ENCODE measurements at regions not wholly inside any gene's neighbourhood (a gene's known extent, or its start where the extent isn't known, plus 50 kb on each side); places are given as distances from the start of the nearest gene placed in this dataset.
"Not testable (repeated sequence)": the region's sequence is repeated elsewhere in the genome, so short reads cannot be mapped to it uniquely, and the experiment has no call there.

DNA sequence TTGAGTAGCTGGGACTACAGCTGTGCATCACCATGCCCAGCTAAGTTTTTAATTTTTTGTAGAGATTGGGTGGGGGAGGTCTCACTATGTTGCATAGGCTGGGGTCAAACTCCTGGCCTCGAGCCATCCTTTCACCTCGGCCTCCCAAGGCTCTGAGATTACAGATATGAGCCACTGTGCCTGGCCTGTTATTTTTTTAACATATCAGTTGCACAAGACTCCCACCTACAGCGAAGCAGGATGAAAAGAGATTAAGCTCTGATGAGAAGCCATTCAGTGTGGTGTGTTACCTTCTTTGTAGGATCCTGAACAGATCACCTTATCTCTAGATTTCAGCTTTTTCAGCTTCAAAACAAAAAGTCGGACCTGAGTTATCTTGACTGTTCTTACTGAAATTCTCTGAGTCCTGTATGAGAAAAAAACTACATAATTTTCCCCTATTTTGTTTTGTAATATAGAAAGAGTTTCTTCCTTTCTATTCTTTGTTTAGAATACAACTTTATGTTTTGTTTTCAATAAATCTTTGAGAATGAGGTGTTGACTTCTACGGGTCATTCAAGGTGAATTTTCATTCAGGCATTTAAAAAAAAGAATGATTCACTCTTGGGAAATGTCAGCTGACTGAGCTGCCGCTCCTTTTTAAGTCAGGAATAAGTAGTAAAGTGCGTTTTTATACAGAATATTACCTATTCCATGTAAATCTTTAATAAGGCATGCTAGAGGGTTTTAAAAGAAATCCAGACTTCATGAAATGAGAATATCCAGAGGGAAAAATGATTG lies 134.6 kb downstream of the ARSF start:
- no peak for DNase-seq
- no peak overlapping the region for H3K4me3 Mint-ChIP-seq
- peaks cover 56% of the 10 kb centered on the region for H3K4me1 Mint-ChIP-seq
- TF ChIP-seq, protein P1, sequence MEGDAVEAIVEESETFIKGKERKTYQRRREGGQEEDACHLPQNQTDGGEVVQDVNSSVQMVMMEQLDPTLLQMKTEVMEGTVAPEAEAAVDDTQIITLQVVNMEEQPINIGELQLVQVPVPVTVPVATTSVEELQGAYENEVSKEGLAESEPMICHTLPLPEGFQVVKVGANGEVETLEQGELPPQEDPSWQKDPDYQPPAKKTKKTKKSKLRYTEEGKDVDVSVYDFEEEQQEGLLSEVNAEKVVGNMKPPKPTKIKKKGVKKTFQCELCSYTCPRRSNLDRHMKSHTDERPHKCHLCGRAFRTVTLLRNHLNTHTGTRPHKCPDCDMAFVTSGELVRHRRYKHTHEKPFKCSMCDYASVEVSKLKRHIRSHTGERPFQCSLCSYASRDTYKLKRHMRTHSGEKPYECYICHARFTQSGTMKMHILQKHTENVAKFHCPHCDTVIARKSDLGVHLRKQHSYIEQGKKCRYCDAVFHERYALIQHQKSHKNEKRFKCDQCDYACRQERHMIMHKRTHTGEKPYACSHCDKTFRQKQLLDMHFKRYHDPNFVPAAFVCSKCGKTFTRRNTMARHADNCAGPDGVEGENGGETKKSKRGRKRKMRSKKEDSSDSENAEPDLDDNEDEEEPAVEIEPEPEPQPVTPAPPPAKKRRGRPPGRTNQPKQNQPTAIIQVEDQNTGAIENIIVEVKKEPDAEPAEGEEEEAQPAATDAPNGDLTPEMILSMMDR (IDR thresholded peaks at IDR 0.05), result no peak
- peaks cover 9% of the 10 kb centered on the region for H3K27me3 Mint-ChIP-seq (ENCODE audit: low read depth, poor library complexity)
- no peaks in the 10 kb centered on the region for H3K36me3 Mint-ChIP-seq (ENCODE audit: low read depth)
- H3K27ac Mint-ChIP-seq, result peak overlapping the region; percentile 12
- H3K9me3 Mint-ChIP-seq, result peaks cover 16% of the 10 kb centered on the region

DNA sequence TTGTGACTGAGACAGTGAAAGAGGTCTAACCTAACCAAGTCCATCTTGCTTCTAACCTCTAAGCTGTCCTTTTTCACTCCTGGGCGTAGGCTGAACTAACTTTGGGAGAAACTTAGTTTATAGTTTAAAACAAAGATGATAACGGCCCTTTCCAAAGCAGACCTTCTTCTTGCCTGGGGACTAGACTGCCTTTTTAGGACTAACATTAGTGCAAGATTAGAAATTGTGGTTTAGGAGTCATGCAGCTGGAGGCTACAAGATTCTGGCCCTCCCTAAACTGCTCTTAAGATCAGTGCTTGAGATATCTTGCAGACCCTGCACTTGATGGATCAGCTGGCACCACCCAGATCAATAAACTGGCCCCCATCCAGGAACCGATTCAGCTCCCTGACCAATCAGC lies 130.9 kb downstream of the ARSF start:
- not testable (repeated sequence) for H3K27me3 Mint-ChIP-seq (ENCODE audit: low read depth, poor library complexity); H3K27ac Mint-ChIP-seq; H3K4me3 Mint-ChIP-seq; DNase-seq
- Mint-ChIP-seq H3K36me3 (ENCODE audit: low read depth) (peaks cover 14% of the 10 kb centered on the region), H3K4me1 (peaks cover 58% of the 10 kb centered on the region), H3K9me3 (peaks cover 45% of the 10 kb centered on the region)

DNA sequence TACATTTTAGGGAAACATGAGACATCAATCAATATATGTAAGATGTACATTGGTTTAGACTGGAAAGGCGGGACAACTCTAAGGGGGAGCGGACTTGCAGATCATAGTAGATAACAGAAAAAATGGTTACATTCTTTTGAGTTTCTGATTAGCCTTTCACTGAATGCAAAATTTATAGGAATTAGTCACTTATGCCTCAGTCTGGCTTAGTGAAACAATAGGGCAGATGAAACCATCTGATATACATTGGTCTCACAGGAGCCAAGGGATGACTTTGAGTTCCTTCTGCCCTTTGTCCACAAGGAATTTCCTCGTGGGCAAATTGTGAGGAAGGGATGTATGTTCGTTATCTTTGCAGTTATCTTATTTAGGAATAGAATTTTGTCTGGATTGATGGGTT lies 128.2 kb downstream of the ARSF start:
- DNase-seq, result no peak
- H3K4me1 Mint-ChIP-seq, result peaks cover 55% of the 10 kb centered on the region
- peaks cover 49% of the 10 kb centered on the region for H3K9me3 Mint-ChIP-seq
- peaks cover 14% of the 10 kb centered on the region for H3K36me3 Mint-ChIP-seq (ENCODE audit: low read depth)
- H3K4me3 Mint-ChIP-seq, result no peak overlapping the region
- peaks cover 3% of the 10 kb centered on the region for H3K27me3 Mint-ChIP-seq (ENCODE audit: low read depth, poor library complexity)
- no peak overlapping the region for H3K27ac Mint-ChIP-seq
- TF ChIP-seq, protein P1 (IDR thresholded peaks at IDR 0.05), result no peak

DNA sequence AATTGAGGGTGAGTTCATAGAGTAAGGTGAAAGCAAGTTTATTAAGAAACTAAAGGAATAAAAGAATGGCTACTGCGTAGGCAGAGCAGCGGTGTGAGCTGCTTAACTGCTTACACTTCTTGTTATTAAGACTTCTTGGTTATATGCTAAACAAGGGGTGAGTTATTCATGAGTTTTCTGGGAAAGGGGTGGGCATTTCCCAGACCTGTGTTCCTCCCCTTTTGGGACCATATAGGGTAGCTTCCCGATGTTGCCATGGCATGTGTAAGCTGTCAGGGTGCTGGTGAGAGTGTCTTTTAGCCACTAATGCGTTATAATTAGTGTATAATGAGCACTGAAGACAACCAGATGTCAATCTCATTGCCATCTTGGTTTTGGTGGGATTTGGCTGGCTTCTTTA lies 126.5 kb downstream of the ARSF start:
- TF ChIP-seq, protein P1 (IDR thresholded peaks at IDR 0.05), result no peak
- Mint-ChIP-seq H3K36me3 (ENCODE audit: low read depth) (peaks cover 14% of the 10 kb centered on the region), H3K4me1 (peaks cover 53% of the 10 kb centered on the region), H3K4me3 (no peak overlapping the region), H3K27ac (peak overlapping the region; percentile 95), H3K9me3 (peaks cover 52% of the 10 kb centered on the region), H3K27me3 (ENCODE audit: low read depth, poor library complexity) (peaks cover 5% of the 10 kb centered on the region)
- DNase-seq, result no peak

DNA sequence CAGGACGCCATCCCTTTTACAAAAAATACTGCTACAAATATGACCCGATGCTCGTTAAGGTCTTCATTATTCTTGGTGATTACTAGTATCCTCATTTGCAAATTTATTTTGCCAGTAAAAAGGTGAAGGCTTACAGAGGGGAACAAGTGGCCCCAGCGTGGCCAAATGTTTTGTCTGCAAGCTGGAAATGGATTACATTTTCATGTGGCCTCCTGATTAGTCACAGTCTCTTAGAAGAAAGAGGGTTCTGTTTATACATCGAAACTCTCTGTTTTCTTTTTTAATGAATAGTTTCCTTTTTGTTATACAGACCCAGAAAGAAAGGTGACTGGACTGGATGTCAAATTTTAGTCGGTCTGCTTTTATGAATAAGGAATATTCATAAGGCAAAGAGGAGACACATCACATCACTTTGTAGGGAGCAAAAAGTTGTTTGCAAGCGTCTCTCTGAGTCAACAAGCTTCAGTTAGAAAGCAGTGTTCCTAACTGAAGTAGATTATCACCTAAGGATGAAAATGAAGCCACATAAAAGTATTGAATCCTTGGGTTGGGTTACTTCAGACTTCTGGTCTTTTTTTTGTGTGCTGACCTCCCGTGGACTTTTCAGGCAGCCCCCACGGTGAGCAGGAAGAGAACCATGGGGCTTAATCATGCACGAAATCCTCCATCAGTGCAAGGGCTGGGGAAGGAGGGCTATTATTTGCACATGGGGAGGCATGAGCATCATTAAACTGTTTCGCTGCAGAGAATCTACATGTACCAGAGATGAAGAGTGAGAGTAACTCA lies 125.6 kb downstream of the ARSF start:
- peak; percentile 12 for DNase-seq

DNA sequence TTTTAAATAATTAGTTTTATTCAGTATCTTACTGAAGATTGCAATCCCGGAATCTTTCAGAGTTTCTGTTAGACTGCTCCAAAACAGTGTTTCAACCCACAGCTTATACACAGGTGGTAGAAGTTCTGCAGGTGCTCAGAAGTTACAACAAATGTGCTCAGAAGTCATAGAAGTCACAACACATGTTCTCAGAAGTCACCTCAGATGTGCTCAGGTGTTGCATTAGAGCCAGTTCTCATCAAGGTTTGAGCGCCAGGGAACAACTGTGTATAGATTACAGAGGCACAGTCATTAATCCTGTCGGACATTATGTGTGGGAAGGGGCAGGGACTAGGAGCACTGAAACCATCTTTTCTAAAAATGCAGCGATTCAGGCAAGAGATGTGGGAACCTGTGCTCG lies 124.5 kb downstream of the ARSF start:
- no peak overlapping the region for H3K4me3 Mint-ChIP-seq
- TF ChIP-seq, protein P1 (IDR thresholded peaks at IDR 0.05), result no peak
- no peak for DNase-seq
- H3K27ac Mint-ChIP-seq, result peak overlapping the region; percentile 77
- H3K9me3 Mint-ChIP-seq, result peaks cover 40% of the 10 kb centered on the region
- H3K36me3 Mint-ChIP-seq (ENCODE audit: low read depth), result peaks cover 23% of the 10 kb centered on the region
- peaks cover 2% of the 10 kb centered on the region for H3K27me3 Mint-ChIP-seq (ENCODE audit: low read depth, poor library complexity)
- H3K4me1 Mint-ChIP-seq, result peaks cover 50% of the 10 kb centered on the region

More for the DNA sequence above, 125.6 kb downstream of the ARSF start:
- Mint-ChIP-seq H3K4me3 (peak overlapping the region; percentile 64), H3K4me1 (peaks cover 46% of the 10 kb centered on the region), H3K36me3 (ENCODE audit: low read depth) (peaks cover 19% of the 10 kb centered on the region), H3K27me3 (ENCODE audit: low read depth, poor library complexity) (peaks cover 5% of the 10 kb centered on the region), H3K27ac (peak overlapping the region; percentile 95), H3K9me3 (peaks cover 46% of the 10 kb centered on the region)
- TF ChIP-seq, protein P1 (IDR thresholded peaks at IDR 0.05), result no peak
